Mesothelial cell of epicardium (in vitro differentiated cells): ENCODE measurements at regions not wholly inside any gene's neighbourhood (a gene's known extent, or its start where the extent isn't known, plus 50 kb on each side); places are given as distances from the start of the nearest gene placed in this dataset.

Experiments used
- DNase-seq, 2 experiments: peaks; one replicate each; pipeline ENCODE4 v3.0.0; 2021; ENCODE audit warnings: low spot score in 2 of 2; ENCODE audit not compliant: unreplicated experiment in 2 of 2
- H3K27ac Mint-ChIP-seq: 2 replicates; pipeline ENCODE4 v1.8.0; 2021; ENCODE audit warnings: mixed read lengths
- H3K27me3 Mint-ChIP-seq: 2 replicates; pipeline ENCODE4 v1.8.0; 2021; ENCODE audit warnings: low read depth, mixed read lengths
- H3K36me3 Mint-ChIP-seq: 2 replicates; pipeline ENCODE4 v1.8.0; 2021; ENCODE audit warnings: mixed read lengths
- H3K4me1 Mint-ChIP-seq: 2 replicates; pipeline ENCODE4 v1.8.0; 2021; ENCODE audit warnings: mixed read lengths
- H3K4me3 Mint-ChIP-seq: 2 replicates; pipeline ENCODE4 v1.8.0; 2021; ENCODE audit warnings: mild to moderate bottlenecking, moderate library complexity, mixed read lengths
- H3K9me3 Mint-ChIP-seq: 2 replicates; pipeline ENCODE4 v1.8.0; 2021; ENCODE audit warnings: mixed read lengths
- CTCF ChIP-seq: fragments of 200-600 bp; sonication (generic); IDR thresholded peaks from one replicate; pipeline ENCODE4 v1.5.0; 2021; ENCODE audit warnings: antibody characterized with exemption; ENCODE audit not compliant: unreplicated experiment

- Mint-ChIP-seq H3K4me3 (no peak overlapping the region), H3K4me1 (no peaks in the 10 kb centered on the region), H3K27ac (no peak overlapping the region), H3K36me3 (no peaks in the 10 kb centered on the region), H3K27me3 (peaks cover 12% of the 10 kb centered on the region), H3K9me3 (no peaks in the 10 kb centered on the region)
- no peak for TF ChIP-seq CTCF
- no peak for DNase-seq
Observed at GRCh38 chr3:132829101-132829500, 106.9 kb upstream of the NPHP3 start.

- H3K4me1 Mint-ChIP-seq, result no peaks in the 10 kb centered on the region
- H3K36me3 Mint-ChIP-seq, result no peaks in the 10 kb centered on the region
- no peak for TF ChIP-seq CTCF
- DNase-seq, result no peak
- peaks cover 25% of the 10 kb centered on the region for H3K27me3 Mint-ChIP-seq
- H3K4me3 Mint-ChIP-seq, result no peak overlapping the region
- H3K9me3 Mint-ChIP-seq, result no peaks in the 10 kb centered on the region
- no peak overlapping the region for H3K27ac Mint-ChIP-seq
Observed at GRCh38 chr3:132822837-132823236, 100.6 kb upstream of the NPHP3 start.

GRCh38 chr3:132822266-132822665 lies 100.1 kb upstream of the NPHP3 start:
- Mint-ChIP-seq H3K27me3 (peaks cover 25% of the 10 kb centered on the region), H3K4me1 (no peaks in the 10 kb centered on the region)

GRCh38 chr3:132821314-132821713 lies 99.1 kb upstream of the NPHP3 start:
- Mint-ChIP-seq H3K9me3 (no peaks in the 10 kb centered on the region), H3K4me1 (no peaks in the 10 kb centered on the region), H3K27me3 (peaks cover 22% of the 10 kb centered on the region), H3K27ac (no peak overlapping the region), H3K36me3 (no peaks in the 10 kb centered on the region), H3K4me3 (no peak overlapping the region)
- TF ChIP-seq CTCF, result no peak
- no peak for DNase-seq

More at GRCh38 chr3:132822266-132822665, 100.1 kb upstream of the NPHP3 start:
- Mint-ChIP-seq H3K36me3 (no peaks in the 10 kb centered on the region), H3K4me3 (no peak overlapping the region), H3K9me3 (no peaks in the 10 kb centered on the region), H3K27ac (no peak overlapping the region)
- DNase-seq, result no peak
- no peak for TF ChIP-seq CTCF

GRCh38 chr3:132818251-132818650 lies 96.0 kb upstream of the NPHP3 start:
- Mint-ChIP-seq H3K36me3 (no peaks in the 10 kb centered on the region), H3K27me3 (peaks cover 9% of the 10 kb centered on the region), H3K4me3 (no peak overlapping the region), H3K27ac (no peak overlapping the region), H3K9me3 (no peaks in the 10 kb centered on the region), H3K4me1 (no peaks in the 10 kb centered on the region)
- DNase-seq, result no peak
- TF ChIP-seq CTCF, result no peak

- no peak for TF ChIP-seq CTCF
- Mint-ChIP-seq H3K9me3 (no peaks in the 10 kb centered on the region), H3K36me3 (no peaks in the 10 kb centered on the region), H3K27me3 (peaks cover 6% of the 10 kb centered on the region), H3K27ac (no peak overlapping the region), H3K4me1 (no peaks in the 10 kb centered on the region), H3K4me3 (no peak overlapping the region)
- no peak for DNase-seq
Observed at GRCh38 chr3:132817646-132818177, 95.5 kb upstream of the NPHP3 start.
